MV-4-11 (cell line): ENCODE measurements at regions not wholly inside any gene's neighbourhood (a gene's known extent, or its start where the extent isn't known, plus 50 kb on each side); places are given as distances from the start of the nearest gene placed in this dataset.

Experiments
- DNase-seq: peaks from one replicate; lab custom pipeline; 2025; lab: John Stamatoyannopoulos, UW

- DNase-seq, result no peak
These were observed 261.6 kb downstream of the VPS13C start for GRCh38 chr15:61798631-61799030.

GRCh38 chr15:61796056-61796455 lies 264.2 kb downstream of the VPS13C start:
- DNase-seq, result no peak

GRCh38 chr15:61794881-61795280 lies 265.4 kb downstream of the VPS13C start:
- no peak for DNase-seq

GRCh38 chr15:61794276-61794675 lies 266.0 kb downstream of the VPS13C start:
- DNase-seq, result no peak

GRCh38 chr15:61784734-61785133 lies 275.5 kb downstream of the VPS13C start:
- DNase-seq, result no peak

GRCh38 chr15:61780278-61780980 lies 279.8 kb downstream of the VPS13C start:
- DNase-seq, result no peak

DNA sequence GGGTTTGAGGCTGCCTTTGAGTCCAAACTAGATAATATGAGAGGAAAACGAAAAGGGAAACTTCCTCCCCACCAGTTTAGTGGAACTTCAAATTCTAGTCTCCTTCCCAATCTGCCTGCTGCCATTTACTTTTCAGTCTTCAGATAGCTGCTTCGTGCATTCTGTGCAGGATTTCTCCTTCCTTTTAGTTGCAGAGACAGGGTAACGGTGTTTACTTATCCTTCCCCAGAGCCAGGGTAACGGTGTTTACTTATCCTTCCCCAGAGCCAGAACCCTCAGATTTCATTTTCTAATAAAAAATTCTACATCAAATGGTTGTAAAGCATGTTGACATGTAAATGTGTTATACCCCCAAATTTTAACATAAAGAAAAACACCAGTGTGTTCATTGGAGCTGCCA lies 282.6 kb downstream of the VPS13C start:
- no peak for DNase-seq

GRCh38 chr15:61769557-61769956 lies 290.7 kb downstream of the VPS13C start:
- DNase-seq, result no peak

- no peak for DNase-seq
These were observed 292.1 kb downstream of the VPS13C start for GRCh38 chr15:61768131-61768530.

DNA sequence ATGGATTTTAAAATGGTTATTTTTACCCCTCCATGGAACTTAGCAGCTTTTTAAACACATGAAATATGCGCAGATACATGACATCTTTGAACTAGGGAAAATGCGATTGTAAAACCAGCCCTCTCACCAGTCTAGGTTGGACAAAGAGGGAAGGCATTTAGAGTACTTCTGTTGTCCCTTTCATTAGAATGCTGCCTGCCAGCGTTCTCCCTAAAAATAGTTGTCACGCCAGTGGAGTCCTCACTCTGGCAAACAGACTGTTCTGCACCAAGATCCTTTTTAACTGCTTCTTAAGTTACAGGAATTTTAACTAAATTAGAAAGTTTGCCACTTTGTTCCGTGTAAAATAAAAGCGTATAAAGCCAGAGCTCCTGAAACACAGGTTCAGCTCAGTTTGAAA lies 295.3 kb downstream of the VPS13C start:
- DNase-seq, result no peak

DNA sequence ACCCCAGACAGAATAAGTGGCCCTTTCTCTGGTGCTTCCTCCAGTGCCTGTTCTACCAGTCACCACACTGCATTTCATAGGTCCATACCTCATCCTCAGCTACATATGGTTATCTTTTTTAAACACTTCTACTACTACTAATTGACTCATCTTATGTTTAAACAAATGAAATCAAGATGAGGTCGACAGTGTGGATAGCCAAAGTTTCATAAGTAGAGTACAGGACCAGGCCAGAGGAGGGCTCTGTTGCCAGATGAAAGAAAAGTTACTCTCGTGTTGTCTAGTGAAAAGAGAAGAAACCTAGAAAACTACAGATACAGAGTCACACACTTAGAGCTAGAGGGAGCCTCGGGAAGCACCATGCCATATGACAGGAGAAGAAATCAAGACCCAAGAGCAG lies 296.1 kb downstream of the VPS13C start:
- DNase-seq, result no peak

DNA sequence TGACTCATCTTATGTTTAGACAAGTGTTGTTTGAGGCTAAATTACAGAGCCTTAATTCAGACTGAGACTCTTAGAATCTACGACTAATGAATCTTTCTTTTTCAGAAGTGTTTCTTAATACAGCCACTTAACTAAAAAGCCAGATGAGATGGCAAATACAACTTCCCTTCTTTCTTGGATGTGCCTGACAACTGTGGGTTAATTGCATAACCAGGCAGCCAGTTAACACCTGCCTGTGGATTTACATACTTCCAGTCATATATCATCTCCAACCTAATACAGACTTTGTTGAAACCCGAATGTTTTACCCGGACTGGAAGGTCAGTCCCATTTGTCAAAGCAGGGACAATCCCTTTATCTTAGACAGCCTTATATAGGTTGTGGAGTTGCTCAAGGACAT lies 297.6 kb downstream of the VPS13C start:
- DNase-seq, result peak; percentile 29

- no peak for DNase-seq
These were observed 300.6 kb downstream of the VPS13C start for GRCh38 chr15:61759639-61760038.

GRCh38 chr15:61756071-61756820 lies 304.0 kb downstream of the VPS13C start:
- DNase-seq, result no peak

DNA sequence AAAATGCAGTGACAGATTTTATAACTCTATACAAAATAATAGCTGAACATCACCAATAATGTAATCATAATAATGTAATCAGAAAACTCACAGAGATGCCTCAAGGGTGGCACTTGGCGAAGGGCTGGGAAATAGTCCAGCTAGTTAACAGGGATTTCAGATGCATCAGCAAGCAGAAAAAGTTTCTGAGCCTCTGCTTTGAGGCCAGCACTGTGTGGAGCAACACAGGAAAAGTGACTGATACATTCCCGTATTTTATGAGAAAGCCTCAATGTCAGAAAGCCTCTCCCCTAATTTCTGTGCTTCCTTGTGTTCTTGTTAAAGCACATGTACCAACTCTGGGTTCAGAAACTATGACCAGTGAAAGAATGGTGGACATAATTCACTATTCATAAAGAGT lies 304.8 kb downstream of the VPS13C start:
- no peak for DNase-seq

DNA sequence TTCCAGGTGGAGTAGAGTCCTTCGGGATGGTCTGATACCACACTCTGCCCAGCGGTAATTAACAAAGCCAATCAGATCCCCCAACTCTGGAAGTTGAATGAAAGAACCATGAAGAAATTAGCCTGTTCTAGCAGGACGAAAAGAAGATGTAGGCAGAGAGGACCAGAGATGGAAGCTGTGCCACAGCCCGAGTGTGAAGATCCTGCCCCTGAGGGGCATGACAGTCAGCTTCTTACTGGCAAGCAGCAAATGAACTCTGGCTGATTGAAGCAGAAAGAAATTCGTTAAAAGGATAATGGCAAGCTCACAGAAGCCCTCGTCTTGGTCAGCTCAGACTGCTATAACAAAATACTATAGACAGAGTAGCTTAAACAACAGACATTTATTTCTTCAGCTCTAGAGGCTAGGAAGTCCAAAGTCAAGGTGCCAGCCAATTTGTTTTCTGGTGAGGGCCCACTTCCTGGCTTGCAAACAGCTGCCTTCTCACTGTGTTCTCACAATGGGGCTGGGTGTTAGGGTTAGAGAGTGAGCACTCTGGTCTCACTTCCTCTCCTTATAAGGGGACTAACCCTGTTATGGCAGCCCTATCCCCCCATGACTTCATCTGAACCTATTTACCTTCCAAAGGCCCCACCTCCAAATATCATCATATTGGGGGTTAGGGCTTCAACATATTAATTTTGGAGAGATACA lies 307.1 kb downstream of the VPS13C start:
- DNase-seq, result no peak

- no peak for DNase-seq
These were observed 308.2 kb downstream of the VPS13C start for GRCh38 chr15:61752001-61752400.

GRCh38 chr15:61750271-61751084 lies 309.8 kb downstream of the VPS13C start:
- DNase-seq, result no peak

GRCh38 chr15:61749169-61749568 lies 311.1 kb downstream of the VPS13C start:
- no peak for DNase-seq

- DNase-seq, result no peak
These were observed 311.7 kb downstream of the VPS13C start for GRCh38 chr15:61748529-61748928.

DNA sequence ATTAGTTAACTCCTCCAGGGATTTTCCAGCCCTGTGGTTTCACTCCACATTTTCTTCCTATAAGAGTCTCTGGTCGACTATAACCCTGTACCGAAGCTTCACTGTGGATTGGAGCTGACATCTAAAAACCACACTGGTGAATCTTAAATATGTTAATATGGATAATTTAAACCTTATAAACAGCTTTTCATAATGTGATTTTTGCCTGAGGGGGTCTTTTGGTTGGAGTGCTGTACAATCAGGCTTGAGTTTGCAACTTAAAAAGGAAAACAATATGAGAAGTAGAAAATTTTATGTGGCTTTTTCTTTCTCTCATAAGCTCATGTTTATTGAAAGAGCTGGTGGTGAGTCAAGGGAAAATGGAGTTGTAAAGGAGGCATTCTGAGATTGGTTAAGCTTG lies 313.7 kb downstream of the VPS13C start:
- DNase-seq, result no peak

- no peak for DNase-seq
These were observed 316.8 kb downstream of the VPS13C start for GRCh38 chr15:61743345-61743909.
